ENCODE measurements at regions not wholly inside any gene's neighbourhood (a gene's known extent, or its start where the extent isn't known, plus 50 kb on each side); places are given as distances from the start of the nearest gene placed in this dataset.

- H3K23me2 ChIP-seq (ENCODE audit: low read depth, low read length), result no peaks in the 10 kb centered on the region
- H3K4me1 ChIP-seq (replicated peaks in 1 of 4; ENCODE audit: control insufficient read depth in 3 of 4, insufficient read depth in 4 of 4, low read length in 3 of 4), result no peaks in the 10 kb centered on the region; a peak in 1 of 7 replicates
- no peak overlapping the region for H4K91ac ChIP-seq (replicated peaks; ENCODE audit: insufficient read length, low read length)
- no peak overlapping the region for H3K56ac ChIP-seq (replicated peaks; ENCODE audit: insufficient read length, low read depth, low read length)
- no peak overlapping the region for H2BK20ac ChIP-seq (ENCODE audit: low read length)
- H3K27me3 ChIP-seq (replicated peaks in 1 of 4; ENCODE audit: control insufficient read depth in 3 of 4, extremely low read depth in 1 of 4, insufficient read depth in 3 of 4, low read length in 3 of 4), result no peaks in the 10 kb centered on the region
- no peak overlapping the region for H2BK5ac ChIP-seq (ENCODE audit: low read depth, low read length)
- no peak overlapping the region for H4K5ac ChIP-seq (ENCODE audit: insufficient read length, low read depth, low read length)
- no peak overlapping the region for H3K4ac ChIP-seq (replicated peaks; ENCODE audit: insufficient read length, low read depth, low read length)
- no peak overlapping the region for H3K23ac ChIP-seq (ENCODE audit: insufficient read length)
- H4K8ac ChIP-seq (ENCODE audit: extremely low read depth, insufficient read depth, low read length), result no peak overlapping the region
- H2BK12ac ChIP-seq (ENCODE audit: low read depth, low read length), result no peak overlapping the region
- H3K9me3 ChIP-seq (ENCODE audit: insufficient read depth in 2 of 2, low read depth in 1 of 2, low read length in 1 of 2), result no peaks in the 10 kb centered on the region
- H2BK15ac ChIP-seq (ENCODE audit: low read length), result no peak overlapping the region
- no peak overlapping the region for H3K9ac ChIP-seq (replicated peaks in 1 of 4; ENCODE audit: extremely low read depth in 1 of 4, low read depth in 3 of 4, low read length in 3 of 4)
- H3K18ac ChIP-seq (ENCODE audit: extremely low read depth, low read length), result no peak overlapping the region
- H4K20me1 ChIP-seq (replicated peaks in 1 of 2; ENCODE audit: control insufficient read depth in 1 of 2, insufficient read depth in 2 of 2, low read length in 2 of 2), result no peaks in the 10 kb centered on the region
- H3K79me1 ChIP-seq (ENCODE audit: low read depth, low read length), result no peaks in the 10 kb centered on the region
- no peak overlapping the region for H3K27ac ChIP-seq (ENCODE audit: low read depth, low read length)
- no peak overlapping the region for H3K4me3 ChIP-seq (ENCODE audit: extremely low read depth in 1 of 4, insufficient read depth in 2 of 4, low read depth in 3 of 4, low read length in 4 of 4)
- H2AK5ac ChIP-seq (ENCODE audit: low read depth, low read length), result no peak overlapping the region
- H2BK120ac ChIP-seq (replicated peaks; ENCODE audit: low read depth, low read length), result no peak overlapping the region
- no peak for FAIRE-seq
- ChIA-PET POLR2A (ENCODE audit: partially characterized antibody) (no interaction called here), CTCF (ENCODE audit: partially characterized antibody) (interaction anchor here (1.5 to 5.4 kb wide), 2 partner anchors 151 to 245 kb away, joined by 7 to 31 read pairs; no protein-coding TSS in a partner anchor)
- WGBS, 2 experiments (ENCODE audit: extremely low coverage in 1 of 2, insufficient coverage in 1 of 2, insufficient read length in 1 of 2, insufficient replicate concordance in 2 of 2, low coverage in 1 of 2, low lambda C conversion rate in 2 of 2, missing lambda C conversion rate in 1 of 2), result 93% methylated on average over 4 of the region's 4 CpGs; no CpG with 5 or more reads in 1 of the 2 experiments
- H3K79me2 ChIP-seq (ENCODE audit: control insufficient read depth in 1 of 2, insufficient read depth in 2 of 2, low read length in 2 of 2), result no peaks in the 10 kb centered on the region
- no peak overlapping the region for H3K4me2 ChIP-seq (ENCODE audit: insufficient read depth in 1 of 2, low read depth in 2 of 2, low read length in 2 of 2)
- no peak overlapping the region for H3K14ac ChIP-seq (ENCODE audit: insufficient read length)
- DNase-seq (ENCODE audit: low read depth in 1 of 2, low spot score in 2 of 2), result no peak
- no peak overlapping the region for H2AFZ ChIP-seq (ENCODE audit: low read length)
- H3K36me3 ChIP-seq (ENCODE audit: control insufficient read depth in 2 of 4, insufficient read depth in 4 of 4, low read length in 3 of 4), result no peaks in the 10 kb centered on the region
- TF ChIP-seq PHF8 (conservative IDR thresholded peaks at IDR 0.05; ENCODE audit: low read depth, low read length) (no peak), GABPA (IDR thresholded peaks at IDR 0.05; ENCODE audit: borderline replicate concordance, insufficient read depth, low read length) (no peak), KDM1A (IDR thresholded peaks at IDR 0.05; ENCODE audit: borderline replicate concordance, low read length) (no peak), CEBPB (IDR thresholded peaks at IDR 0.05; ENCODE audit: low read depth, low read length) (no peak), RXRA (IDR thresholded peaks at IDR 0.05; ENCODE audit: insufficient read depth, low read depth, low read length) (no peak), NANOG (IDR thresholded peaks at IDR 0.05; ENCODE audit: insufficient read depth, low read depth, low read length, poor library complexity, severe bottlenecking) (no peak), SIRT6 (IDR thresholded peaks at IDR 0.05; ENCODE audit: low read length) (no peak), TAF1 (IDR thresholded peaks at IDR 0.05; ENCODE audit: low read depth, low read length) (no peak), ASH2L (IDR thresholded peaks at IDR 0.05; ENCODE audit: low read length) (no peak), NRF1 (IDR thresholded peaks at IDR 0.05; ENCODE audit: low read depth, low read length) (no peak), E2F6 (IDR thresholded peaks at IDR 0.05) (no peak), RBBP5 (IDR thresholded peaks at IDR 0.05; ENCODE audit: borderline replicate concordance, low read depth, low read length) (no peak), POU5F1 (IDR thresholded peaks at IDR 0.05; ENCODE audit: low read depth, low read length) (no peak), TCF12 (IDR thresholded peaks at IDR 0.05; ENCODE audit: low read depth, low read length) (no peak)
These were observed 250.8 kb downstream of the CDH26 start for GRCh38 chr20:60209048-60209447.

Data from H1 (cell line).